Stomach smooth muscle (tissue), 2 donors: ENCODE measurements at regions not wholly inside any gene's neighbourhood (a gene's known extent, or its start where the extent isn't known, plus 50 kb on each side); places are given as distances from the start of the nearest gene placed in this dataset.

Experiments used
- H3K27ac ChIP-seq: one replicate; pipeline ENCODE4 v1.7.0; 2013; ENCODE audit warnings: mild to moderate bottlenecking, low read length, inconsistent platforms
- H3K27me3 ChIP-seq, 2 donors: one replicate each; pipeline ENCODE4 v1.7.0; 2013; ENCODE audit warnings: low read length in 2 of 2; ENCODE audit not compliant: insufficient read depth in 2 of 2, control insufficient read depth in 1 of 2
- H3K36me3 ChIP-seq, 2 donors: one replicate each; pipeline ENCODE4 v1.7.0; 2013; ENCODE audit warnings: low read length in 2 of 2; ENCODE audit not compliant: control insufficient read depth in 2 of 2, insufficient read depth in 2 of 2
- H3K4me1 ChIP-seq: one replicate; pipeline ENCODE4 v1.7.0; 2013; ENCODE audit warnings: low read length; ENCODE audit not compliant: control insufficient read depth, insufficient read depth
- H3K4me3 ChIP-seq, 2 donors: one replicate each; pipeline ENCODE4 v1.7.0; 2013; ENCODE audit warnings: low read length in 2 of 2
- H3K9ac ChIP-seq, 2 donors: one replicate each; pipeline ENCODE4 v1.7.0; 2013; ENCODE audit warnings: low read length in 2 of 2, mild to moderate bottlenecking in 1 of 2
- H3K9me3 ChIP-seq, 2 donors: one replicate each; pipeline ENCODE4 v1.7.0; 2013; ENCODE audit warnings: low read length in 2 of 2; ENCODE audit not compliant: control insufficient read depth in 2 of 2
- donor health status: healthy.
- donor health status: Pancreatic carcinoma.

- H3K9ac ChIP-seq = no peak overlapping the region
- no peaks in the 10 kb centered on the region for H3K27me3 ChIP-seq
- H3K36me3 ChIP-seq = no peaks in the 10 kb centered on the region
- H3K27ac ChIP-seq = no peak overlapping the region
- no peaks in the 10 kb centered on the region for H3K9me3 ChIP-seq
- H3K4me3 ChIP-seq = no peak overlapping the region
- peaks cover 6% of the 10 kb centered on the region for H3K4me1 ChIP-seq
Measured at GRCh38 chr5:91283899-91284298, 99.2 kb downstream of the ARRDC3 start.

GRCh38 chr5:91283326-91283725 lies 99.8 kb downstream of the ARRDC3 start:
- Histone ChIP-seq H3K27ac (no peak overlapping the region), H3K4me1 (peaks cover 2% of the 10 kb centered on the region), H3K27me3 (no peaks in the 10 kb centered on the region), H3K9me3 (no peaks in the 10 kb centered on the region), H3K36me3 (no peaks in the 10 kb centered on the region), H3K4me3 (no peak overlapping the region), H3K9ac (no peak overlapping the region)

GRCh38 chr5:91282210-91282609 lies 100.9 kb downstream of the ARRDC3 start:
- no peak overlapping the region for H3K4me3 ChIP-seq
- H3K4me1 ChIP-seq = peaks cover 4% of the 10 kb centered on the region
- H3K27me3 ChIP-seq = no peaks in the 10 kb centered on the region
- H3K36me3 ChIP-seq = no peaks in the 10 kb centered on the region
- H3K9ac ChIP-seq = no peak overlapping the region
- H3K27ac ChIP-seq = no peak overlapping the region
- no peaks in the 10 kb centered on the region for H3K9me3 ChIP-seq

GRCh38 chr5:91281401-91281800 lies 101.7 kb downstream of the ARRDC3 start:
- no peaks in the 10 kb centered on the region for H3K9me3 ChIP-seq
- H3K27ac ChIP-seq = peak overlapping the region; percentile 93
- H3K4me3 ChIP-seq = no peak overlapping the region
- no peaks in the 10 kb centered on the region for H3K36me3 ChIP-seq
- H3K27me3 ChIP-seq = no peaks in the 10 kb centered on the region
- H3K4me1 ChIP-seq = peaks cover 4% of the 10 kb centered on the region
- peak overlapping the region in 1 of 2 donors; percentile 93 for H3K9ac ChIP-seq

GRCh38 chr5:91280362-91281269 lies 102.5 kb downstream of the ARRDC3 start:
- H3K27ac ChIP-seq = peak overlapping the region; percentile 93
- H3K4me1 ChIP-seq = peaks cover 4% of the 10 kb centered on the region
- H3K9ac ChIP-seq = peak overlapping the region; percentile 87 to 93
- no peaks in the 10 kb centered on the region for H3K9me3 ChIP-seq
- no peaks in the 10 kb centered on the region for H3K27me3 ChIP-seq
- H3K36me3 ChIP-seq = no peaks in the 10 kb centered on the region
- H3K4me3 ChIP-seq = peak overlapping the region; percentile 77 to 81

- no peak overlapping the region for H3K9ac ChIP-seq
- peaks cover 4% of the 10 kb centered on the region for H3K4me1 ChIP-seq
- H3K27me3 ChIP-seq = no peaks in the 10 kb centered on the region
- H3K4me3 ChIP-seq = no peak overlapping the region
- no peaks in the 10 kb centered on the region for H3K9me3 ChIP-seq
- no peaks in the 10 kb centered on the region for H3K36me3 ChIP-seq
- no peak overlapping the region for H3K27ac ChIP-seq
Measured at GRCh38 chr5:91277840-91278239, 105.3 kb downstream of the ARRDC3 start.

- H3K27ac ChIP-seq = no peak overlapping the region
- no peaks in the 10 kb centered on the region for H3K27me3 ChIP-seq
- H3K4me1 ChIP-seq = peaks cover 4% of the 10 kb centered on the region
- no peaks in the 10 kb centered on the region for H3K9me3 ChIP-seq
- no peak overlapping the region for H3K4me3 ChIP-seq
- no peaks in the 10 kb centered on the region for H3K36me3 ChIP-seq
- H3K9ac ChIP-seq = no peak overlapping the region
Measured at GRCh38 chr5:91277093-91277626, 106.0 kb downstream of the ARRDC3 start.

- no peaks in the 10 kb centered on the region for H3K27me3 ChIP-seq
- peak overlapping the region in 1 of 2 donors; percentile 11 for H3K4me3 ChIP-seq
- H3K36me3 ChIP-seq = no peaks in the 10 kb centered on the region
- H3K9ac ChIP-seq = no peak overlapping the region
- H3K9me3 ChIP-seq = no peaks in the 10 kb centered on the region
- H3K27ac ChIP-seq = no peak overlapping the region
- peaks cover 2% of the 10 kb centered on the region for H3K4me1 ChIP-seq
Measured at GRCh38 chr5:91272858-91273257, 110.3 kb downstream of the ARRDC3 start.

- H3K9ac ChIP-seq = no peak overlapping the region
- H3K4me1 ChIP-seq = no peaks in the 10 kb centered on the region
- H3K27me3 ChIP-seq = no peaks in the 10 kb centered on the region
- no peaks in the 10 kb centered on the region for H3K9me3 ChIP-seq
- no peaks in the 10 kb centered on the region for H3K36me3 ChIP-seq
- H3K27ac ChIP-seq = no peak overlapping the region
- H3K4me3 ChIP-seq = no peak overlapping the region
Measured at GRCh38 chr5:91271999-91272398, 111.1 kb downstream of the ARRDC3 start.

- Histone ChIP-seq H3K4me1 (peaks cover 5% of the 10 kb centered on the region), H3K27me3 (no peaks in the 10 kb centered on the region), H3K9me3 (no peaks in the 10 kb centered on the region), H3K27ac (no peak overlapping the region), H3K4me3 (no peak overlapping the region), H3K36me3 (no peaks in the 10 kb centered on the region), H3K9ac (no peak overlapping the region)
Measured at GRCh38 chr5:91269198-91269597, 113.9 kb downstream of the ARRDC3 start.

GRCh38 chr5:91266184-91266705 lies 116.9 kb downstream of the ARRDC3 start:
- Histone ChIP-seq H3K36me3 (no peaks in the 10 kb centered on the region), H3K9me3 (no peaks in the 10 kb centered on the region), H3K27ac (no peak overlapping the region), H3K27me3 (no peaks in the 10 kb centered on the region), H3K4me1 (peaks cover 5% of the 10 kb centered on the region), H3K4me3 (no peak overlapping the region), H3K9ac (no peak overlapping the region)
